SK-N-SH treated with all-trans-retinoic acid at 6 μM for 48 hours (cell line): ENCODE measurements at regions not wholly inside any gene's neighbourhood (a gene's known extent, or its start where the extent isn't known, plus 50 kb on each side); places are given as distances from the start of the nearest gene placed in this dataset.

Source experiments
- ATAC-seq: fragments of 200-7000 bp; cut with Tn5 transposase; 3 replicates; pipeline ENCODE4 v1.9.1; 2020; ENCODE audit warnings: mild to moderate bottlenecking, moderate library complexity
- ARNTL ChIP-seq: fragments of 450-650 bp; formaldehyde crosslinking; IDR thresholded peaks from 2 replicates; pipeline ENCODE4 v1.5.0; 2020; ENCODE audit warnings: low read depth, mild to moderate bottlenecking, moderate library complexity, borderline replicate concordance
- BACH2 ChIP-seq: fragments of 250-450 bp; sonication (Bioruptor Pico); IDR thresholded peaks from 2 replicates; pipeline ENCODE4 v1.9.0; 2021; ENCODE audit warnings: mild to moderate bottlenecking, borderline replicate concordance
- CSDC2 ChIP-seq: fragments of 250-450 bp; sonication (Bioruptor Pico); IDR thresholded peaks from 2 replicates; pipeline ENCODE4 v1.5.0; 2020; ENCODE audit warnings: mild to moderate bottlenecking, moderate library complexity
- CSRNP3 ChIP-seq: fragments of 250-450 bp; sonication (Bioruptor Pico); IDR thresholded peaks from 2 replicates; pipeline ENCODE4 v1.5.1; 2021; ENCODE audit warnings: mild to moderate bottlenecking, moderate library complexity
- ESRRG ChIP-seq: fragments of 250-450 bp; sonication (Bioruptor Pico); IDR thresholded peaks from 2 replicates; pipeline ENCODE4 v1.6.1; 2021; ENCODE audit warnings: mild to moderate bottlenecking
- GLIS3 ChIP-seq: fragments of 250-450 bp; sonication (Bioruptor Pico); IDR thresholded peaks from 2 replicates; pipeline ENCODE4 v1.5.0; 2020; ENCODE audit warnings: mild to moderate bottlenecking, moderate library complexity
- ISL1 ChIP-seq: fragments of 250-450 bp; sonication (Bioruptor Pico); IDR thresholded peaks from 2 replicates; pipeline ENCODE4 v2.1.2; 2022; ENCODE audit warnings: mild to moderate bottlenecking, moderate library complexity
- OSR1 ChIP-seq: fragments of 250-450 bp; sonication (Bioruptor Pico); IDR thresholded peaks from 2 replicates; pipeline ENCODE4 v1.8.0; 2022; ENCODE audit warnings: moderate library complexity, mild to moderate bottlenecking, inconsistent platforms
- PATZ1 ChIP-seq: fragments of 250-450 bp; sonication (Bioruptor Pico); IDR thresholded peaks from 2 replicates; pipeline ENCODE4 v1.8.0; 2020; ENCODE audit warnings: mild to moderate bottlenecking, moderate library complexity, borderline replicate concordance
- PPARA ChIP-seq: fragments of 250-450 bp; sonication (Bioruptor Pico); IDR thresholded peaks from 2 replicates; pipeline ENCODE4 v1.5.0; 2020; ENCODE audit warnings: mild to moderate bottlenecking, borderline replicate concordance
- RARB ChIP-seq: fragments of 250-450 bp; sonication (Bioruptor Pico); IDR thresholded peaks from 2 replicates; pipeline ENCODE4 v1.8.0; 2021; ENCODE audit warnings: mild to moderate bottlenecking, moderate library complexity
- SNAI2 ChIP-seq: fragments of 250-450 bp; sonication (Bioruptor Pico); IDR thresholded peaks from 2 replicates; pipeline ENCODE4 v1.5.0; 2020; ENCODE audit warnings: mild to moderate bottlenecking, moderate library complexity
- TOX ChIP-seq: fragments of 250-450 bp; sonication (Bioruptor Pico); IDR thresholded peaks from 2 replicates; pipeline ENCODE4 v1.8.0; 2021; ENCODE audit warnings: mild to moderate bottlenecking, moderate library complexity, borderline replicate concordance
- TSHZ2 ChIP-seq: fragments of 250-450 bp; sonication (Bioruptor Pico); IDR thresholded peaks from 2 replicates; pipeline ENCODE4 v1.5.0; 2020; ENCODE audit warnings: mild to moderate bottlenecking, moderate library complexity
- ZC3H10 ChIP-seq: fragments of 250-450 bp; sonication (Bioruptor Pico); IDR thresholded peaks from 2 replicates; pipeline ENCODE4 v1.5.1; 2021; ENCODE audit warnings: mild to moderate bottlenecking, moderate library complexity
- ZFP3 ChIP-seq: fragments of 250-450 bp; sonication (Bioruptor Pico); IDR thresholded peaks from 2 replicates; pipeline ENCODE4 v1.5.0; 2020; ENCODE audit warnings: mild to moderate bottlenecking, moderate library complexity
- ZFP30 ChIP-seq: fragments of 450-650 bp; formaldehyde crosslinking; IDR thresholded peaks from 2 replicates; pipeline ENCODE4 v1.5.0; 2022; ENCODE audit warnings: mild to moderate bottlenecking, moderate library complexity
- ZNF565 ChIP-seq: fragments of 450-650 bp; formaldehyde crosslinking; conservative IDR thresholded peaks from 2 replicates; pipeline ENCODE4 v1.5.0; 2020; ENCODE audit warnings: low read depth, mild to moderate bottlenecking, moderate library complexity
- ZNF70 ChIP-seq: fragments of 450-650 bp; formaldehyde crosslinking; IDR thresholded peaks from 2 replicates; pipeline ENCODE4 v1.5.0; 2020; ENCODE audit warnings: mild to moderate bottlenecking, moderate library complexity
- ZNF8 ChIP-seq: fragments of 450-650 bp; formaldehyde crosslinking; IDR thresholded peaks from 2 replicates; pipeline ENCODE4 v1.5.0; 2020; ENCODE audit warnings: mild to moderate bottlenecking, moderate library complexity

- ATAC-seq, result no peak
- no peak for TF ChIP-seq ESRRG (CRISPR knock-in tag)
- TF ChIP-seq PPARA (CRISPR knock-in tag), result no peak
- no peak for TF ChIP-seq ARNTL
- TF ChIP-seq CSDC2, result no peak
- no peak for TF ChIP-seq PATZ1 (CRISPR knock-in tag)
- no peak for TF ChIP-seq ZFP3 (CRISPR knock-in tag)
- no peak for TF ChIP-seq TSHZ2
- no peak for TF ChIP-seq ISL1 (CRISPR knock-in tag)
- no peak for TF ChIP-seq ZNF8 (CRISPR knock-in tag)
- no peak for TF ChIP-seq SNAI2 (CRISPR knock-in tag)
- TF ChIP-seq RARB (CRISPR knock-in tag), result no peak
- no peak for TF ChIP-seq OSR1 (CRISPR knock-in tag)
- no peak for TF ChIP-seq CSRNP3 (CRISPR knock-in tag)
- TF ChIP-seq ZNF70 (CRISPR knock-in tag), result no peak
- TF ChIP-seq TOX (CRISPR knock-in tag), result no peak
These were observed 377.3 kb downstream of the PDCD6IP start for GRCh38 chr3:34175636-34176176.

- no peak for ATAC-seq
- TF ChIP-seq ZNF565 (CRISPR knock-in tag) (no peak), ZFP30 (CRISPR knock-in tag) (no peak), SNAI2 (CRISPR knock-in tag) (no peak), ZFP3 (CRISPR knock-in tag) (no peak), ZNF70 (CRISPR knock-in tag) (no peak), CSRNP3 (CRISPR knock-in tag) (no peak), ZC3H10 (CRISPR knock-in tag) (no peak), ARNTL (no peak), PPARA (CRISPR knock-in tag) (no peak), TSHZ2 (no peak)
These were observed 378.3 kb downstream of the PDCD6IP start for GRCh38 chr3:34176723-34177122.

- no peak for ATAC-seq
These were observed 380.0 kb downstream of the PDCD6IP start for GRCh38 chr3:34178415-34178814.

More at GRCh38 chr3:34178415-34178814, 380.0 kb downstream of the PDCD6IP start:
- TF ChIP-seq BACH2 (CRISPR knock-in tag) (no peak), ZNF565 (CRISPR knock-in tag) (no peak), SNAI2 (CRISPR knock-in tag) (no peak), ESRRG (CRISPR knock-in tag) (no peak), ZNF70 (CRISPR knock-in tag) (no peak), CSDC2 (no peak), ISL1 (CRISPR knock-in tag) (no peak), ZFP3 (CRISPR knock-in tag) (no peak), TSHZ2 (no peak), ZNF8 (CRISPR knock-in tag) (no peak), OSR1 (CRISPR knock-in tag) (no peak), ZC3H10 (CRISPR knock-in tag) (no peak), ARNTL (no peak), GLIS3 (CRISPR knock-in tag) (no peak), PPARA (CRISPR knock-in tag) (no peak)
